ENCODE measurements at regions not wholly inside any gene's neighbourhood (a gene's known extent, or its start where the extent isn't known, plus 50 kb on each side); places are given as distances from the start of the nearest gene placed in this dataset.

- no peaks in the 10 kb centered on the region for H3K36me3 ChIP-seq (ENCODE audit: insufficient read depth, low read length)
- no peaks in the 10 kb centered on the region for H3K79me2 ChIP-seq (ENCODE audit: insufficient read depth, low read length)
- no peaks in the 10 kb centered on the region for H3K36me3 Mint-ChIP-seq (ENCODE audit: low read depth, unreplicated experiment)
- no peaks in the 10 kb centered on the region for H3K4me1 Mint-ChIP-seq (ENCODE audit: low read depth, unreplicated experiment)
- no peak overlapping the region for H3K4me2 ChIP-seq (ENCODE audit: low read length)
- H3K27me3 Mint-ChIP-seq (ENCODE audit: low read depth, unreplicated experiment) = no peaks in the 10 kb centered on the region
- H3K27ac Mint-ChIP-seq (ENCODE audit: unreplicated experiment) = no peak overlapping the region
- H3K9me3 Mint-ChIP-seq (ENCODE audit: unreplicated experiment) = peaks cover 7% of the 10 kb centered on the region
- TF ChIP-seq CTCF (IDR thresholded peaks at IDR 0.05; ENCODE audit: insufficient read depth, low read depth, low read length) (no peak), EZH2 (IDR thresholded peaks at IDR 0.05; ENCODE audit: insufficient read depth, low read length) (no peak)
- no peak overlapping the region for H3K9ac ChIP-seq (ENCODE audit: low read length)
- H3K4me1 ChIP-seq (ENCODE audit: insufficient read depth, low read length) = no peaks in the 10 kb centered on the region
- H4K20me1 ChIP-seq (ENCODE audit: insufficient read depth, low read length) = no peaks in the 10 kb centered on the region
- FAIRE-seq (no peak), DNase-seq (ENCODE audit: low read depth) (no peak)
- H3K27me3 ChIP-seq (ENCODE audit: insufficient read depth, low read length) = no peaks in the 10 kb centered on the region
- H3K4me3 ChIP-seq (ENCODE audit: insufficient read depth, low read depth, low read length) = no peak overlapping the region
- no peak overlapping the region for H3K27ac ChIP-seq (ENCODE audit: low read depth, low read length)
- no peak overlapping the region for H3K4me3 Mint-ChIP-seq (ENCODE audit: unreplicated experiment)
- H3K9me3 ChIP-seq (ENCODE audit: insufficient read depth, low read depth, low read length) = no peaks in the 10 kb centered on the region
- no peak overlapping the region for H2AFZ ChIP-seq (ENCODE audit: low read depth, low read length)
These were observed 728.3 kb downstream of the TMTC2 start for GRCh38 chr12:83414981-83415380.

GRCh38 chr12:83408851-83409250, 722.1 kb downstream of the TMTC2 start:
- Mint-ChIP-seq H3K4me1 (ENCODE audit: low read depth, unreplicated experiment) (no peaks in the 10 kb centered on the region), H3K4me3 (ENCODE audit: unreplicated experiment) (no peak overlapping the region), H3K27ac (ENCODE audit: unreplicated experiment) (no peak overlapping the region), H3K9me3 (ENCODE audit: unreplicated experiment) (peaks cover 3% of the 10 kb centered on the region), H3K27me3 (ENCODE audit: low read depth, unreplicated experiment) (no peaks in the 10 kb centered on the region), H3K36me3 (ENCODE audit: low read depth, unreplicated experiment) (no peaks in the 10 kb centered on the region)
- Histone ChIP-seq H3K36me3 (ENCODE audit: insufficient read depth, low read length) (no peaks in the 10 kb centered on the region), H3K4me1 (ENCODE audit: insufficient read depth, low read length) (no peaks in the 10 kb centered on the region), H3K79me2 (ENCODE audit: insufficient read depth, low read length) (no peaks in the 10 kb centered on the region), H3K4me3 (ENCODE audit: insufficient read depth, low read depth, low read length) (no peak overlapping the region), H3K9me3 (ENCODE audit: insufficient read depth, low read depth, low read length) (no peaks in the 10 kb centered on the region), H3K27me3 (ENCODE audit: insufficient read depth, low read length) (no peaks in the 10 kb centered on the region), H3K27ac (ENCODE audit: low read depth, low read length) (no peak overlapping the region), H4K20me1 (ENCODE audit: insufficient read depth, low read length) (no peaks in the 10 kb centered on the region), H3K4me2 (ENCODE audit: low read length) (peak overlapping the region; percentile 13), H2AFZ (ENCODE audit: low read depth, low read length) (no peak overlapping the region), H3K9ac (ENCODE audit: low read length) (no peak overlapping the region)
- FAIRE-seq = no peak
- peak; percentile 4 for DNase-seq (ENCODE audit: low read depth)
- no peak for TF ChIP-seq CTCF (IDR thresholded peaks at IDR 0.05; ENCODE audit: insufficient read depth, low read depth, low read length)
- no peak for TF ChIP-seq EZH2 (IDR thresholded peaks at IDR 0.05; ENCODE audit: insufficient read depth, low read length)

DNA sequence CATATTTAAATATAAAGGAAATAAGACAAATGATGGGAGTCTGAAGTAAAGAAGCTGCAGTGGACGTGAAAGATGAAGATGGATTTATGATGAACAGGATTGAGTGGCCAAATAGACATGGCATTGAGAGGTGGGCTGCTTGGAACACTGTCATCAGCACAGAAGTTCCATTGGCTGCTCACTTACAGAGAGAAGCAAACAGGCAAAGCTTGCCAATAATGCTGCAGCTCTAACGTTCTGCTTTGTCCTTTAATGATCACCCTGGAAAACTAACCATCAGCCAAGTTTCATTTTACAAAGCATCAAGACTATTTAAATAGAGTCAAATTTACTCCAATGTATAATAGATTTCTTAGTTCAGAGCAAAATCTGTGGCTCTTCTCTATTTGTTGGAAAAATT, 721.4 kb downstream of the TMTC2 start:
- Mint-ChIP-seq H3K27me3 (ENCODE audit: low read depth, unreplicated experiment) (no peaks in the 10 kb centered on the region), H3K4me3 (ENCODE audit: unreplicated experiment) (no peak overlapping the region), H3K9me3 (ENCODE audit: unreplicated experiment) (peaks cover 3% of the 10 kb centered on the region), H3K36me3 (ENCODE audit: low read depth, unreplicated experiment) (no peaks in the 10 kb centered on the region), H3K4me1 (ENCODE audit: low read depth, unreplicated experiment) (no peaks in the 10 kb centered on the region), H3K27ac (ENCODE audit: unreplicated experiment) (no peak overlapping the region)
- DNase-seq (ENCODE audit: low read depth) = no peak
- Histone ChIP-seq H3K4me1 (ENCODE audit: insufficient read depth, low read length) (no peaks in the 10 kb centered on the region), H3K27ac (ENCODE audit: low read depth, low read length) (no peak overlapping the region), H4K20me1 (ENCODE audit: insufficient read depth, low read length) (no peaks in the 10 kb centered on the region), H3K9ac (ENCODE audit: low read length) (no peak overlapping the region), H3K4me3 (ENCODE audit: insufficient read depth, low read depth, low read length) (no peak overlapping the region), H3K27me3 (ENCODE audit: insufficient read depth, low read length) (no peaks in the 10 kb centered on the region), H3K4me2 (ENCODE audit: low read length) (no peak overlapping the region), H3K9me3 (ENCODE audit: insufficient read depth, low read depth, low read length) (no peaks in the 10 kb centered on the region), H3K36me3 (ENCODE audit: insufficient read depth, low read length) (no peaks in the 10 kb centered on the region), H2AFZ (ENCODE audit: low read depth, low read length) (no peak overlapping the region), H3K79me2 (ENCODE audit: insufficient read depth, low read length) (no peaks in the 10 kb centered on the region)
- no peak for TF ChIP-seq CTCF (IDR thresholded peaks at IDR 0.05; ENCODE audit: insufficient read depth, low read depth, low read length)
- no peak for TF ChIP-seq EZH2 (IDR thresholded peaks at IDR 0.05; ENCODE audit: insufficient read depth, low read length)
- FAIRE-seq = no peak

All from astrocyte (in vitro differentiated cells and primary cell).